ENCODE measurements at regions not wholly inside any gene's neighbourhood (a gene's known extent, or its start where the extent isn't known, plus 50 kb on each side); places are given as distances from the start of the nearest gene placed in this dataset.

DNA sequence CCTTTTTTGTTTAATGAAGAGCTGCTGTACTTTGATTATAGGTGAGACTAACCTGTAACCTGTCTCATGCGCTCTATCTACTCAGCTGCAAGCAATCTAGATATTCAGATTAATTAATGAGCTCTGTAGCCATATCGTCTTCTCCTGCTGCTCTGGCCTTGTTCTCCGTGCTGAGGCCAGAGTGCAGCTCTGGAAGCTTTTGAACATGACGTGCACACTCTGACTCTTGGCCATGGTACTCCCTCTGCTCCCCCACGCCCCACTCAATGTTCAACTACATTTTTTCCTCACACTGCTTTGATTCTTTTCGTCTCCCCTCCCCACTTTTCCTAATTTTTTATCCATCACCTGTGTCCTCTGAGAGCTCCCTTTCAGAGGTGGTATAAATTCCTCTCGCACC is 751.8 kb downstream of the FGF9 start:
- ChIA-PET POLR2A (no interaction called here), CTCF (no interaction called here)
- TF ChIP-seq, protein P1, sequence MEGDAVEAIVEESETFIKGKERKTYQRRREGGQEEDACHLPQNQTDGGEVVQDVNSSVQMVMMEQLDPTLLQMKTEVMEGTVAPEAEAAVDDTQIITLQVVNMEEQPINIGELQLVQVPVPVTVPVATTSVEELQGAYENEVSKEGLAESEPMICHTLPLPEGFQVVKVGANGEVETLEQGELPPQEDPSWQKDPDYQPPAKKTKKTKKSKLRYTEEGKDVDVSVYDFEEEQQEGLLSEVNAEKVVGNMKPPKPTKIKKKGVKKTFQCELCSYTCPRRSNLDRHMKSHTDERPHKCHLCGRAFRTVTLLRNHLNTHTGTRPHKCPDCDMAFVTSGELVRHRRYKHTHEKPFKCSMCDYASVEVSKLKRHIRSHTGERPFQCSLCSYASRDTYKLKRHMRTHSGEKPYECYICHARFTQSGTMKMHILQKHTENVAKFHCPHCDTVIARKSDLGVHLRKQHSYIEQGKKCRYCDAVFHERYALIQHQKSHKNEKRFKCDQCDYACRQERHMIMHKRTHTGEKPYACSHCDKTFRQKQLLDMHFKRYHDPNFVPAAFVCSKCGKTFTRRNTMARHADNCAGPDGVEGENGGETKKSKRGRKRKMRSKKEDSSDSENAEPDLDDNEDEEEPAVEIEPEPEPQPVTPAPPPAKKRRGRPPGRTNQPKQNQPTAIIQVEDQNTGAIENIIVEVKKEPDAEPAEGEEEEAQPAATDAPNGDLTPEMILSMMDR (IDR thresholded peaks at IDR 0.05; ENCODE audit: insufficient read depth, low read length, missing control alignments) = no peak

DNA sequence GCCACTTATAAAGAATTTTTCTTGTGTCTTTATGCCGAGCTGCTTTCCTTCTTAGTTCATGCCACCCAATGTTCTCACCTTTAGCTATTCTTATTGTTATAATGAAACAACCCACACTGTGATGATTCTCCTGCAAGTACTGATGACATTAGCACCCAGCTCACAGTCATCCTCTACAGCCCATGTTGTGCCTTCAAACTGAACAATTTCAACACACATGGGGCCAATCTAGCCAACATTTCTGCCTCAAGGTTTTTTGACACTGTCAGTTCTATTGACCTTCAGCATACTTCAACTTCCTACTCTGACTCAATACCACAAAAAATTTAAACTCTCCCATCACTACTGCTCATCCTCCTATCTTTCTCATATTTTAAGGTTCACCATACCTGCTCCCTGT is 752.4 kb downstream of the FGF9 start:
- ChIA-PET POLR2A (no interaction called here), CTCF (no interaction called here)
- TF ChIP-seq, protein P1 (IDR thresholded peaks at IDR 0.05; ENCODE audit: insufficient read depth, low read length, missing control alignments) = no peak
- no peak for DNase-seq (ENCODE audit: low read depth, low spot score)
- H3K4me3 ChIP-seq (ENCODE audit: low read depth, low read length) = no peak overlapping the region

More for the DNA sequence above, 751.8 kb downstream of the FGF9 start:
- no peak overlapping the region for H3K4me3 ChIP-seq (ENCODE audit: low read depth, low read length)
- DNase-seq (ENCODE audit: low read depth, low spot score) = no peak

DNA sequence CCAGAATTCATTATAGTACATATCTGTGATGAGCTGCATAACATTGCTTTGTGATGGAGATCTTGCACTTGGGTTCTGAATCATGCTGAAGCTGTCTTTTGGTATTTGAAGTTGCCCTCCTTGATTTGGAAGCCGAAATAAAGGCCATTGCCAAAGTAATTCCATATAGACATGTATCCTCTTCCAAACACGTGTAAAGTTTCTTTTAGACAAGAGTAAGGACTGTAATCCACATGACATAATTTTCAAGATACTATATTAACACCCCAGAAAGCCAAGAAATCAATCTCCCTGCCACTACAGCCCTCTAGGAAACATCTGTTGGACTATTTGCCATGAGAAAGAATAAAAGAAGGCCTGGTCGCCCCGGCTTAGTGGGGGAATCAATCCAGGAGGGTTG is 754.2 kb downstream of the FGF9 start:
- TF ChIP-seq, protein P1 (IDR thresholded peaks at IDR 0.05; ENCODE audit: insufficient read depth, low read length, missing control alignments) = no peak
- no peak overlapping the region for H3K4me3 ChIP-seq (ENCODE audit: low read depth, low read length)
- CTCF ChIA-PET = no interaction called here
- DNase-seq (ENCODE audit: low read depth, low spot score) = no peak
- POLR2A ChIA-PET = no interaction called here

DNA sequence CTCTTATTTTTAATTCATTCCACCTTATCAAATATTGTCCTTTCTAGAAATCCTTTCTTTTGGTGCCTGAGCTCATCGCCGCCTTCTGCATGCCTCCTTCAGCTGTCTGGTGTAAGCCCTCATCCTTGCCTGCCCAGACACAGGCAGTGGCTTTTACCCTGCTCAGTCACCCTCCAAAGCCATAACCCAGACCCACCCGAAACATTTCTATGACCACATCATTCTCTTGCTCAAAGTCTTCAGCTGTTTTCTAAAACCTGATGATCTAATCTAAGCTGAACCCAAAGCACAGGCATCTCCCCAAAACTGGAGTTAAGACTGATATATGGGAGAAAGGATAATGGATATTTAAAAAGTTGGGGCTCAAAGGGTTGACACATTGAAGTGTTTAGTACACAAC is 753.7 kb upstream of the SGCG start:
- no peak for DNase-seq (ENCODE audit: low read depth, low spot score)
- no peak overlapping the region for H3K4me3 ChIP-seq (ENCODE audit: low read depth, low read length)
- TF ChIP-seq, protein P1 (IDR thresholded peaks at IDR 0.05; ENCODE audit: insufficient read depth, low read length, missing control alignments) = no peak
- CTCF ChIA-PET = no interaction called here
- POLR2A ChIA-PET = no interaction called here

DNA sequence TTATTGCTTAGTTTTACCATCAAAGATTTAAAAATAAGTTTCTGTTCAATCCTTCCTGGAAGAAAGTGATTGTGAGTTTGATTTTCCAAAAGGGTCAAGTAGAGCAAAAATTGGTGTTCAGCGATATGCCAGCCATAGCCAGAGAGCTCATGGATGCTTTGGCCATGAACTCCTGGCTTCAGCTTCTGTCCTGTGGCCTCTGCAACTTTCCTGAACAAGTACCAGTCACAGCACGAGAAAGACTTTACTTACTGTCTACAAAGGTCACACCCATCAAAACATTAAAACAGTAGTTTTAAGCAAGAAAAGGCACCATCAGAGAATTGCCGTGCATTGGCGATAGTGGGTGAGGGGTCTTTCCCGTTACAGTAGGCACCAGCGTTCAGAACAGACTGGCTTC is 753.0 kb upstream of the SGCG start:
- no peak for DNase-seq (ENCODE audit: low read depth, low spot score)
- H3K4me3 ChIP-seq (ENCODE audit: low read depth, low read length) = no peak overlapping the region
- ChIA-PET POLR2A (no interaction called here), CTCF (no interaction called here)
- TF ChIP-seq, protein P1 (IDR thresholded peaks at IDR 0.05; ENCODE audit: insufficient read depth, low read length, missing control alignments) = no peak

DNA sequence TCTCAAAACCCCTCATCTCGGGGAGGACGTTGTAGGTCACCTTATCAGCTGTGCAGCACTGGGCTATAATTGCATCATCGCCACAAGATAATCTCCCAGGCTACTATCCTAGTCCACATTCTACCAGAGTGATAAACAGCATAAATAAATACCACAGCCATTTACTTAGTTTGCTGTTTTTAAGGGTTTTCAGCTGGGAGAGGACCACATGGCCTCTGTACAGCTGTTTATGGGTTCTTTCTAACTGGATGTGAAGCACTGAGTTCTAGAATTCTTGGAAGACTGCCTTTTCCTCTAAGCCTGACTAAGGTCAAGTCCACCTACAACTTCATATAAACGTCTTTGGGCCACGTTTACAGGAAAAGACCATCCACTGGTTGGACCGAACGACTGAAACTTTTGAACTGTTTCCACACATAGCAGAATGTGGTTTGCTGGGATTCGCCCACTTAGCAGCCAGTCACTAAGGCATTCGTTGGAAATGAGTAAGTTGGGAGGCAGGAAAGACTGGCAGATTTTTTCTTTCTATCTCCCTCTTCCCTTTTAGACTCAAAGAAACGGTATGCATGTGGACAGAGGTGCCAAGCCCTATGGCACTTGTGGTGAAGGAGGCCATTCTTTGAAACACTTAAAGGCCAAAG is 752.5 kb upstream of the SGCG start:
- POLR2A ChIA-PET = no interaction called here
- no peak overlapping the region for H3K4me3 ChIP-seq (ENCODE audit: low read depth, low read length)
- CTCF ChIA-PET = no interaction called here
- TF ChIP-seq, protein P1 (IDR thresholded peaks at IDR 0.05; ENCODE audit: insufficient read depth, low read length, missing control alignments) = no peak
- DNase-seq (ENCODE audit: low read depth, low spot score) = no peak
